HCT116 (cell line): ENCODE measurements at regions not wholly inside any gene's neighbourhood (a gene's known extent, or its start where the extent isn't known, plus 50 kb on each side); places are given as distances from the start of the nearest gene placed in this dataset.

Source experiments
- ATAC-seq: fragments of 200-7000 bp; cut with Tn5 transposase; 2 replicates; pipeline ENCODE4 v1.9.1; 2020; ENCODE audit warnings: mild to moderate bottlenecking, moderate library complexity
- BruUV-seq: library from RNA; stranded (reverse); fragments of 400-500 nt; replicated peaks from 2 replicates; lab custom pipeline; 2021; lab: Mats Ljungman, UMichigan
- CTCF ChIA-PET: fragments of 300-600 bp; sonication (Branson Sonifier 250); formaldehyde crosslinking; loops from one replicate; lab custom pipeline; 2021; ENCODE audit warnings: antibody characterized with exemption; lab: Charles Lee
- POLR2A ChIA-PET: fragments of 300-600, 350-600 bp; sonication (Branson Sonifier 250); formaldehyde crosslinking; loops from one replicate; lab custom pipeline; 2021; ENCODE audit warnings: antibody characterized with exemption; lab: Charles Lee
- RAD21 ChIA-PET, 2 experiments: fragments of 300-600 bp; sonication (Branson Sonifier 250); formaldehyde crosslinking; loops; one replicate each; lab custom pipeline; 2023; ENCODE audit warnings: low total read pairs in 2 of 2; ENCODE audit not compliant: uncharacterized antibody in 2 of 2, unreplicated experiment in 2 of 2, low non-redundant PET in 1 of 2; lab: Charles Lee
- DNase-seq: peaks from one replicate; pipeline ENCODE4 v3.0.0-alpha.2; 2010; ENCODE audit warnings: low read depth, low spot score
- H2AFZ ChIP-seq: fragments of 200-600 bp; shearing (Covaris generic), sonication (generic); 2 replicates; pipeline ENCODE4 v1.6.1; 2017; ENCODE audit warnings: low read depth, mixed run types, mixed read lengths, antibody characterized with exemption, low read length; ENCODE audit not compliant: poor library complexity, severe bottlenecking
- H3K27ac ChIP-seq: 2 replicates; pipeline ENCODE4 v1.5.1; 2012; ENCODE audit warnings: low read depth, low read length
- H3K27me3 ChIP-seq: fragments of 200-600 bp; sonication (generic); 2 replicates; pipeline ENCODE4 v1.6.1; 2016; ENCODE audit warnings: mixed run types, low read length, mixed read lengths; ENCODE audit not compliant: insufficient read depth
- H3K36me3 ChIP-seq, 2 experiments: fragments of 200-500 bp in 1 of 2; fragments of 200-600 bp in 1 of 2; sonication (Bioruptor generic) in 1 of 2; sonication (generic) in 1 of 2; 2 replicates each; pipeline versions ENCODE4 v1.5.1 to v1.6.1; 2014 to 2016; ENCODE audit warnings: low read length in 2 of 2, inconsistent platforms in 1 of 2, mixed read lengths in 1 of 2, mixed run types in 1 of 2; ENCODE audit not compliant: insufficient read depth in 2 of 2, control insufficient read depth in 1 of 2
- H3K4me1 ChIP-seq, 2 experiments: fragments of 200-600 bp in 1 of 2; sonication (generic) in 1 of 2; 2 replicates each; pipeline versions ENCODE4 v1.5.1 to v1.6.1; 2012 to 2017; ENCODE audit warnings: low read length in 2 of 2, inconsistent platforms in 1 of 2, mild to moderate bottlenecking in 1 of 2, mixed read lengths in 1 of 2, mixed run types in 1 of 2, moderate library complexity in 1 of 2; ENCODE audit not compliant: insufficient read depth in 2 of 2, control insufficient read depth in 1 of 2
- H3K4me2 ChIP-seq: fragments of 200-600 bp; sonication (generic); 2 replicates; pipeline ENCODE4 v1.6.1; 2017; ENCODE audit warnings: mixed run types, low read length, mixed read lengths
- H3K4me3 ChIP-seq, 2 experiments: fragments of 200-600 bp in 1 of 2; sonication (generic) in 1 of 2; replicated peaks in 1 of 2; 2 replicates each; pipeline ENCODE4 v1.5.1; 2011 to 2016; ENCODE audit warnings: low read length in 2 of 2, control low read depth in 1 of 2, low read depth in 1 of 2, mild to moderate bottlenecking in 1 of 2, mixed read lengths in 1 of 2, mixed run types in 1 of 2
- H3K79me2 ChIP-seq: fragments of 200-600 bp; sonication (generic); 2 replicates; pipeline ENCODE4 v1.6.1; 2017; ENCODE audit warnings: mild to moderate bottlenecking, mixed run types, low read length, moderate library complexity, mixed read lengths; ENCODE audit not compliant: insufficient read depth
- H3K9ac ChIP-seq: fragments of 200-600 bp; sonication (generic); 2 replicates; pipeline ENCODE4 v1.6.1; 2016; ENCODE audit warnings: low read length, mixed read lengths
- H3K9me2 ChIP-seq: fragments of 200-600 bp; sonication (generic), shearing (Covaris generic); 2 replicates; pipeline ENCODE4 v1.6.1; 2017; ENCODE audit warnings: mixed run types, mild to moderate bottlenecking, moderate library complexity; ENCODE audit not compliant: insufficient read depth
- H3K9me3 ChIP-seq, 2 experiments: fragments of 200-500 bp in 1 of 2; fragments of 200-600 bp in 1 of 2; sonication (Bioruptor generic) in 1 of 2; sonication (generic) in 1 of 2; 2 replicates each; pipeline ENCODE4 v1.6.1; 2014 to 2017; ENCODE audit warnings: low read length in 2 of 2, mixed read lengths in 2 of 2, inconsistent platforms in 1 of 2, low read depth in 1 of 2, mild to moderate bottlenecking in 1 of 2, mixed run types in 1 of 2, moderate library complexity in 1 of 2; ENCODE audit not compliant: control insufficient read depth in 1 of 2, insufficient read depth in 1 of 2
- H4K20me1 ChIP-seq: fragments of 200-600 bp; sonication (generic), shearing (Covaris generic); 2 replicates; pipeline ENCODE4 v1.6.1; 2017; ENCODE audit warnings: mixed run types, mild to moderate bottlenecking, moderate library complexity; ENCODE audit not compliant: insufficient read depth
- ATF3 ChIP-seq: IDR thresholded peaks from 2 replicates; pipeline ENCODE4 v1.6.1; 2012
- CBX3 ChIP-seq: IDR thresholded peaks from 2 replicates; pipeline ENCODE4 v1.6.1; 2012; ENCODE audit warnings: low read depth
- CTCF ChIP-seq, 3 experiments: fragments of 200-600 bp in 1 of 3; sonication (generic) in 1 of 3; IDR thresholded peaks in 2 of 3; conservative IDR thresholded peaks in 1 of 3; 2 replicates each; pipeline ENCODE4 v1.5.1; 2012 to 2017; ENCODE audit warnings: low read depth in 2 of 3, low read length in 2 of 3, antibody characterized with exemption in 1 of 3, borderline replicate concordance in 1 of 3, control low read depth in 1 of 3, mild to moderate bottlenecking in 1 of 3, mixed read lengths in 1 of 3, mixed run types in 1 of 3, moderate library complexity in 1 of 3; ENCODE audit not compliant: insufficient read depth in 1 of 3
- EGR1 ChIP-seq: IDR thresholded peaks from 2 replicates; pipeline ENCODE4 v1.6.1; 2012; ENCODE audit warnings: low read depth
- ELF1 ChIP-seq: IDR thresholded peaks from 2 replicates; pipeline ENCODE4 v1.6.1; 2012; ENCODE audit warnings: low read depth, borderline replicate concordance
- MAX ChIP-seq: IDR thresholded peaks from 2 replicates; pipeline ENCODE4 v1.6.1; 2012
- POLR2A ChIP-seq: IDR thresholded peaks from 2 replicates; pipeline ENCODE4 v1.7.0; 2011; ENCODE audit warnings: borderline replicate concordance; ENCODE audit not compliant: insufficient read depth, insufficient read length; ENCODE audit errors: extremely low read depth
- POLR2AphosphoS5 ChIP-seq: IDR thresholded peaks from 2 replicates; pipeline ENCODE4 v1.6.1; 2011; ENCODE audit warnings: mild to moderate bottlenecking, low read depth, low read length, moderate library complexity
- RAD21 ChIP-seq: IDR thresholded peaks from 2 replicates; pipeline ENCODE4 v1.6.1; 2012; ENCODE audit warnings: low read depth, mild to moderate bottlenecking
- REST ChIP-seq: IDR thresholded peaks from 2 replicates; pipeline ENCODE4 v1.6.1; 2012; ENCODE audit warnings: low read depth
- SIN3A ChIP-seq: IDR thresholded peaks from 2 replicates; pipeline ENCODE4 v1.6.1; 2012; ENCODE audit warnings: low read depth
- SP1 ChIP-seq: IDR thresholded peaks from 2 replicates; pipeline ENCODE4 v1.6.1; 2012; ENCODE audit warnings: low read depth
- ZBTB33 ChIP-seq: IDR thresholded peaks from 2 replicates; pipeline ENCODE4 v1.6.1; 2011; ENCODE audit warnings: mild to moderate bottlenecking, low read length, moderate library complexity; ENCODE audit not compliant: insufficient replicate concordance; ENCODE audit errors: extremely low read depth
- ZNF274 ChIP-seq: fragments of 200-500 bp; sonication (Bioruptor generic); IDR thresholded peaks from 2 replicates; pipeline ENCODE4 v1.6.1; 2014; ENCODE audit warnings: mild to moderate bottlenecking, low read depth, low read length, inconsistent platforms
- intact Hi-C: fragments of 100-400 bp; cut with micrococcal nuclease; formaldehyde crosslinking; loops from 2 replicates; pipeline ENCODE4 v1.10.0; 2022

GRCh38 chr12:130064999-130065398, 97.3 kb upstream of the FZD10 start:
- no peak for ATAC-seq
- Histone ChIP-seq H3K4me1 (no peaks in the 10 kb centered on the region), H3K9ac (no peak overlapping the region), H2AFZ (no peak overlapping the region), H3K27me3 (no peaks in the 10 kb centered on the region), H3K79me2 (no peaks in the 10 kb centered on the region), H3K4me3 (no peak overlapping the region), H3K36me3 (no peaks in the 10 kb centered on the region), H3K9me3 (peaks cover 0 to 2% of the 10 kb centered on the region in 2 experiments; a peak in 2 of 4 replicates)
- ChIA-PET CTCF (no interaction called here), POLR2A (no interaction called here)
- BruUV-seq = no TSS peak
- TF ChIP-seq CBX3 (no peak), ATF3 (no peak), REST (no peak), ZNF274 (no peak), EGR1 (no peak), SIN3A (no peak), MAX (no peak), CTCF (IDR thresholded peaks at IDR 0.05 in 2 of 3, conservative IDR thresholded peaks at IDR 0.05 in 1 of 3; ENCODE audit: borderline replicate concordance in 1 of 3, insufficient read depth in 1 of 3, low read depth in 2 of 3, low read length in 2 of 3) (no peak), ELF1 (no peak), POLR2A (no peak), RAD21 (no peak), SP1 (no peak), POLR2AphosphoS5 (no peak), ZBTB33 (no peak)
- TF ChIP-seq, all 23 proteins: peak for 0
- H3K4me2 ChIP-seq = no peak overlapping the region
- no peak overlapping the region for H3K27ac ChIP-seq
- RAD21 ChIA-PET = no interaction called here
- H4K20me1 ChIP-seq = no peaks in the 10 kb centered on the region
- intact Hi-C loops = no loop called here
- no peaks in the 10 kb centered on the region for H3K9me2 ChIP-seq
- DNase-seq = no peak
